HCT116 (cell line): ENCODE measurements at regions not wholly inside any gene's neighbourhood (a gene's known extent, or its start where the extent isn't known, plus 50 kb on each side); places are given as distances from the start of the nearest gene placed in this dataset.

Experiments used
- ATAC-seq: fragments of 200-7000 bp; cut with Tn5 transposase; 2 replicates; pipeline ENCODE4 v1.9.1; 2020; ENCODE audit warnings: mild to moderate bottlenecking, moderate library complexity
- BruUV-seq: library from RNA; stranded (reverse); fragments of 400-500 nt; replicated peaks from 2 replicates; lab custom pipeline; 2021; lab: Mats Ljungman, UMichigan
- CTCF ChIA-PET: fragments of 300-600 bp; sonication (Branson Sonifier 250); formaldehyde crosslinking; loops from one replicate; lab custom pipeline; 2021; ENCODE audit warnings: antibody characterized with exemption; lab: Charles Lee
- POLR2A ChIA-PET: fragments of 300-600, 350-600 bp; sonication (Branson Sonifier 250); formaldehyde crosslinking; loops from one replicate; lab custom pipeline; 2021; ENCODE audit warnings: antibody characterized with exemption; lab: Charles Lee
- RAD21 ChIA-PET, 2 experiments: fragments of 300-600 bp; sonication (Branson Sonifier 250); formaldehyde crosslinking; loops; one replicate each; lab custom pipeline; 2023; ENCODE audit warnings: low total read pairs in 2 of 2; ENCODE audit not compliant: uncharacterized antibody in 2 of 2, unreplicated experiment in 2 of 2, low non-redundant PET in 1 of 2; lab: Charles Lee
- DNase-seq: peaks from one replicate; pipeline ENCODE4 v3.0.0-alpha.2; 2010; ENCODE audit warnings: low read depth, low spot score
- H2AFZ ChIP-seq: fragments of 200-600 bp; shearing (Covaris generic), sonication (generic); 2 replicates; pipeline ENCODE4 v1.6.1; 2017; ENCODE audit warnings: low read depth, mixed run types, mixed read lengths, antibody characterized with exemption, low read length; ENCODE audit not compliant: poor library complexity, severe bottlenecking
- H3K27ac ChIP-seq: 2 replicates; pipeline ENCODE4 v1.5.1; 2012; ENCODE audit warnings: low read depth, low read length
- H3K27me3 ChIP-seq: fragments of 200-600 bp; sonication (generic); 2 replicates; pipeline ENCODE4 v1.6.1; 2016; ENCODE audit warnings: mixed run types, low read length, mixed read lengths; ENCODE audit not compliant: insufficient read depth
- H3K36me3 ChIP-seq, 2 experiments: fragments of 200-500 bp in 1 of 2; fragments of 200-600 bp in 1 of 2; sonication (Bioruptor generic) in 1 of 2; sonication (generic) in 1 of 2; 2 replicates each; pipeline versions ENCODE4 v1.5.1 to v1.6.1; 2014 to 2016; ENCODE audit warnings: low read length in 2 of 2, inconsistent platforms in 1 of 2, mixed read lengths in 1 of 2, mixed run types in 1 of 2; ENCODE audit not compliant: insufficient read depth in 2 of 2, control insufficient read depth in 1 of 2
- H3K4me1 ChIP-seq, 2 experiments: fragments of 200-600 bp in 1 of 2; sonication (generic) in 1 of 2; 2 replicates each; pipeline versions ENCODE4 v1.5.1 to v1.6.1; 2012 to 2017; ENCODE audit warnings: low read length in 2 of 2, inconsistent platforms in 1 of 2, mild to moderate bottlenecking in 1 of 2, mixed read lengths in 1 of 2, mixed run types in 1 of 2, moderate library complexity in 1 of 2; ENCODE audit not compliant: insufficient read depth in 2 of 2, control insufficient read depth in 1 of 2
- H3K4me2 ChIP-seq: fragments of 200-600 bp; sonication (generic); 2 replicates; pipeline ENCODE4 v1.6.1; 2017; ENCODE audit warnings: mixed run types, low read length, mixed read lengths
- H3K4me3 ChIP-seq, 2 experiments: fragments of 200-600 bp in 1 of 2; sonication (generic) in 1 of 2; replicated peaks in 1 of 2; 2 replicates each; pipeline ENCODE4 v1.5.1; 2011 to 2016; ENCODE audit warnings: low read length in 2 of 2, control low read depth in 1 of 2, low read depth in 1 of 2, mild to moderate bottlenecking in 1 of 2, mixed read lengths in 1 of 2, mixed run types in 1 of 2
- H3K79me2 ChIP-seq: fragments of 200-600 bp; sonication (generic); 2 replicates; pipeline ENCODE4 v1.6.1; 2017; ENCODE audit warnings: mild to moderate bottlenecking, mixed run types, low read length, moderate library complexity, mixed read lengths; ENCODE audit not compliant: insufficient read depth
- H3K9ac ChIP-seq: fragments of 200-600 bp; sonication (generic); 2 replicates; pipeline ENCODE4 v1.6.1; 2016; ENCODE audit warnings: low read length, mixed read lengths
- H3K9me2 ChIP-seq: fragments of 200-600 bp; sonication (generic), shearing (Covaris generic); 2 replicates; pipeline ENCODE4 v1.6.1; 2017; ENCODE audit warnings: mixed run types, mild to moderate bottlenecking, moderate library complexity; ENCODE audit not compliant: insufficient read depth
- H3K9me3 ChIP-seq, 2 experiments: fragments of 200-500 bp in 1 of 2; fragments of 200-600 bp in 1 of 2; sonication (Bioruptor generic) in 1 of 2; sonication (generic) in 1 of 2; 2 replicates each; pipeline ENCODE4 v1.6.1; 2014 to 2017; ENCODE audit warnings: low read length in 2 of 2, mixed read lengths in 2 of 2, inconsistent platforms in 1 of 2, low read depth in 1 of 2, mild to moderate bottlenecking in 1 of 2, mixed run types in 1 of 2, moderate library complexity in 1 of 2; ENCODE audit not compliant: control insufficient read depth in 1 of 2, insufficient read depth in 1 of 2
- H4K20me1 ChIP-seq: fragments of 200-600 bp; sonication (generic), shearing (Covaris generic); 2 replicates; pipeline ENCODE4 v1.6.1; 2017; ENCODE audit warnings: mixed run types, mild to moderate bottlenecking, moderate library complexity; ENCODE audit not compliant: insufficient read depth
- ATF3 ChIP-seq: IDR thresholded peaks from 2 replicates; pipeline ENCODE4 v1.6.1; 2012
- CBX3 ChIP-seq: IDR thresholded peaks from 2 replicates; pipeline ENCODE4 v1.6.1; 2012; ENCODE audit warnings: low read depth
- ELF1 ChIP-seq: IDR thresholded peaks from 2 replicates; pipeline ENCODE4 v1.6.1; 2012; ENCODE audit warnings: low read depth, borderline replicate concordance
- EZH2 ChIP-seq: fragments of 200-600 bp; sonication (generic); IDR thresholded peaks from 2 replicates; pipeline ENCODE4 v1.6.1; 2017; ENCODE audit warnings: antibody characterized with exemption, mixed run types
- EZH2phosphoT487 ChIP-seq: fragments of 200-600 bp; IDR thresholded peaks from 2 replicates; pipeline ENCODE4 v1.6.1; 2018; ENCODE audit warnings: antibody characterized with exemption, borderline replicate concordance
- FOSL1 ChIP-seq: IDR thresholded peaks from 2 replicates; pipeline ENCODE4 v1.6.1; 2012; ENCODE audit warnings: low read depth
- JUND ChIP-seq: IDR thresholded peaks from 2 replicates; pipeline ENCODE4 v1.6.1; 2012
- POLR2A ChIP-seq: IDR thresholded peaks from 2 replicates; pipeline ENCODE4 v1.7.0; 2011; ENCODE audit warnings: borderline replicate concordance; ENCODE audit not compliant: insufficient read depth, insufficient read length; ENCODE audit errors: extremely low read depth
- POLR2AphosphoS5 ChIP-seq: IDR thresholded peaks from 2 replicates; pipeline ENCODE4 v1.6.1; 2011; ENCODE audit warnings: mild to moderate bottlenecking, low read depth, low read length, moderate library complexity
- REST ChIP-seq: IDR thresholded peaks from 2 replicates; pipeline ENCODE4 v1.6.1; 2012; ENCODE audit warnings: low read depth
- SIN3A ChIP-seq: IDR thresholded peaks from 2 replicates; pipeline ENCODE4 v1.6.1; 2012; ENCODE audit warnings: low read depth
- SP1 ChIP-seq: IDR thresholded peaks from 2 replicates; pipeline ENCODE4 v1.6.1; 2012; ENCODE audit warnings: low read depth
- TCF7L2 ChIP-seq: IDR thresholded peaks from 2 replicates; pipeline ENCODE4 v1.7.0; 2011; ENCODE audit warnings: borderline replicate concordance, inconsistent platforms; ENCODE audit not compliant: insufficient read depth, insufficient read length; ENCODE audit errors: extremely low read depth
- YY1 ChIP-seq: IDR thresholded peaks from 2 replicates; pipeline ENCODE4 v1.6.1; 2011; ENCODE audit warnings: low read length, low read depth, moderate library complexity, mild to moderate bottlenecking; ENCODE audit not compliant: insufficient replicate concordance; ENCODE audit errors: extremely low read depth
- ZBTB33 ChIP-seq: IDR thresholded peaks from 2 replicates; pipeline ENCODE4 v1.6.1; 2011; ENCODE audit warnings: mild to moderate bottlenecking, low read length, moderate library complexity; ENCODE audit not compliant: insufficient replicate concordance; ENCODE audit errors: extremely low read depth
- ZFX ChIP-seq: fragments of 450-650 bp; IDR thresholded peaks from 2 replicates; pipeline ENCODE4 v1.6.1; 2017
- ZNF274 ChIP-seq: fragments of 200-500 bp; sonication (Bioruptor generic); IDR thresholded peaks from 2 replicates; pipeline ENCODE4 v1.6.1; 2014; ENCODE audit warnings: mild to moderate bottlenecking, low read depth, low read length, inconsistent platforms
- intact Hi-C: fragments of 100-400 bp; cut with micrococcal nuclease; formaldehyde crosslinking; loops from 2 replicates; pipeline ENCODE4 v1.10.0; 2022
- TF ChIP-seq, protein P1 (sequence below): IDR thresholded peaks from 2 replicates; pipeline ENCODE4 v1.6.1; 2012

DNA sequence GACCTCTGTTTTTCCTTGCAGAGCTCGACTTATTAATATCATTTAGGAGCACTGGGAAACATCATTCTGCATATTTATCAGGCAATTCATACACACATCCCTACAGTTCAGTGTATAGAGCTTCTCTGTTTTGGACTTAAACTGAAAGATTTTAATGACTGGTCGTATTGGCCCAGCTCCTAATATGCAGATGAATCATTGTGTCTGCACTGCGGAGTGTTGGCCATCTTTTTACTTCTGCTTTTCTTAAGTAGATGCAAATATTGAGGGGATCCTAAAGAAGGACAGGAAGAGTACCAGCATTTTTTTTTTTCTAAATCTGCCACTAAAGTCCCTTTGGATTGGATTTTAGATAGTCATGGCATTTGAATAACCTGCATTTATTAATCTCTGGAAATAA lies 154.8 kb downstream of the BACH1 start:
- intact Hi-C loops = no loop called here
- Histone ChIP-seq H3K9me3 (no peaks in the 10 kb centered on the region), H2AFZ (no peak overlapping the region), H3K4me2 (no peak overlapping the region), H3K36me3 (no peaks in the 10 kb centered on the region), H3K27me3 (no peaks in the 10 kb centered on the region), H4K20me1 (no peaks in the 10 kb centered on the region), H3K79me2 (no peaks in the 10 kb centered on the region), H3K9me2 (no peaks in the 10 kb centered on the region), H3K4me1 (no peaks in the 10 kb centered on the region), H3K27ac (no peak overlapping the region), H3K9ac (no peak overlapping the region), H3K4me3 (no peak overlapping the region)
- no TSS peak for BruUV-seq
- CTCF ChIA-PET = no interaction called here
- DNase-seq (no peak), ATAC-seq (no peak)
- RAD21 ChIA-PET = no interaction called here
- POLR2A ChIA-PET = no interaction called here
- TF ChIP-seq TCF7L2 = no peak
- no peak for TF ChIP-seq FOSL1
- no peak for TF ChIP-seq ZFX
- TF ChIP-seq ATF3 = no peak
- TF ChIP-seq SIN3A = no peak
- TF ChIP-seq SP1 = no peak
- TF ChIP-seq EZH2 = no peak
- TF ChIP-seq EZH2phosphoT487 = no peak
- TF ChIP-seq POLR2A = no peak
- TF ChIP-seq, protein P1, sequence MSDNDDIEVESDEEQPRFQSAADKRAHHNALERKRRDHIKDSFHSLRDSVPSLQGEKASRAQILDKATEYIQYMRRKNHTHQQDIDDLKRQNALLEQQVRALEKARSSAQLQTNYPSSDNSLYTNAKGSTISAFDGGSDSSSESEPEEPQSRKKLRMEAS = no peak
- TF ChIP-seq ZNF274 = no peak
- no peak for TF ChIP-seq ELF1
- TF ChIP-seq POLR2AphosphoS5 = no peak
- TF ChIP-seq REST = no peak
- TF ChIP-seq ZBTB33 = no peak
- TF ChIP-seq JUND = no peak
- no peak for TF ChIP-seq CBX3
- TF ChIP-seq YY1 = no peak
- TF ChIP-seq, all 23 proteins: peak for 0
